Astrocyte of the spinal cord (primary cell): ENCODE measurements at regions not wholly inside any gene's neighbourhood (a gene's known extent, or its start where the extent isn't known, plus 50 kb on each side); places are given as distances from the start of the nearest gene placed in this dataset.

ENCODE experiments used
- DNase-seq: peaks from one replicate; pipeline ENCODE4 v3.0.0; 2011; ENCODE audit warnings: low read depth, low spot score
- H3K4me3 ChIP-seq: 2 replicates; pipeline ENCODE4 v1.5.1; 2011; ENCODE audit warnings: low read depth, mild to moderate bottlenecking, low read length, moderate library complexity
- in situ Hi-C: cut with HindIII; loops from 2 replicates; pipeline ENCODE4 v1.10.0; 2017; ENCODE audit warnings: low sequenced_read_pairs
- TF ChIP-seq, protein P1 (sequence below): IDR thresholded peaks from 2 replicates; pipeline ENCODE4 v1.5.1; 2012; ENCODE audit warnings: low read depth, mild to moderate bottlenecking, low read length, inconsistent platforms

DNA sequence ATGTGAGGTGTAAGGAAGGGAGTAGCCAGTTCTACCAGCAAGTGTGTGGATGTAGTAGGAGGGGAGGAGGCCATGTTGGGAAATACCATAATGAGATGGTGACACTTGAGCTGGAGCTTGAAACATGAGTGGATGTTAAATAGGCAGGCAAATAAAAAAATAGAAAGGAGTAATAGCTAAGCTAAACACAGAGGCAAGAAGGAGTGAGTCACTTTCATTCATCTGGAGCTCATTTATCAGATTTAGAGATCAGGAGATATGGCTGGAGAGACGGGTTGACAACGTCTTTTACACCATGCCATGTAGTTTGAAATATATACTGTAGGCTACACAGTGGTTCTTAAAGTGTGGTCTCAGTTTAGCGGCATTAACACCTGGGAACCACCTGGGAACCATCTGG, 390.5 kb downstream of the DIPK2A start:
- TF ChIP-seq, protein P1, sequence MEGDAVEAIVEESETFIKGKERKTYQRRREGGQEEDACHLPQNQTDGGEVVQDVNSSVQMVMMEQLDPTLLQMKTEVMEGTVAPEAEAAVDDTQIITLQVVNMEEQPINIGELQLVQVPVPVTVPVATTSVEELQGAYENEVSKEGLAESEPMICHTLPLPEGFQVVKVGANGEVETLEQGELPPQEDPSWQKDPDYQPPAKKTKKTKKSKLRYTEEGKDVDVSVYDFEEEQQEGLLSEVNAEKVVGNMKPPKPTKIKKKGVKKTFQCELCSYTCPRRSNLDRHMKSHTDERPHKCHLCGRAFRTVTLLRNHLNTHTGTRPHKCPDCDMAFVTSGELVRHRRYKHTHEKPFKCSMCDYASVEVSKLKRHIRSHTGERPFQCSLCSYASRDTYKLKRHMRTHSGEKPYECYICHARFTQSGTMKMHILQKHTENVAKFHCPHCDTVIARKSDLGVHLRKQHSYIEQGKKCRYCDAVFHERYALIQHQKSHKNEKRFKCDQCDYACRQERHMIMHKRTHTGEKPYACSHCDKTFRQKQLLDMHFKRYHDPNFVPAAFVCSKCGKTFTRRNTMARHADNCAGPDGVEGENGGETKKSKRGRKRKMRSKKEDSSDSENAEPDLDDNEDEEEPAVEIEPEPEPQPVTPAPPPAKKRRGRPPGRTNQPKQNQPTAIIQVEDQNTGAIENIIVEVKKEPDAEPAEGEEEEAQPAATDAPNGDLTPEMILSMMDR = no peak
- DNase-seq = peak; percentile 6
- in situ Hi-C loops = no loop called here
- H3K4me3 ChIP-seq = no peak overlapping the region

DNA sequence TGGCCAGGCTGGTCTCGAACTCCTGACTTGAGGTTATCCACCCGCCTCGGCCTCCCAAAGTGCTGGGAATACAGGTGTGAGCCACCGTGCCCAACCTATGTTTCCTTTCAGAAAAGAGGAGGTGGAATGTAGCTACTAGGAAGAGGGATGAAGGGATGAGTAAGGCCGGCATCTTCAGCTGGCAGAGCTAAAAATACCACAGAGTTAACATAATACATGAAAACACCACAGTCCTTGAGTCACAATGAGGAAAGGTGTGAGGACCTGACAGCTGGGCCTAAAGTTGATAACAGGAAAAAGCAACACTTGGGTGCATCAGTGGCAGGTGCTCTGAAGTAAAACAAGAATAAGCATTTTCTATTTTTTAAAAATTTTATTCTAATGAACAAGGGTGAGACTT, 392.2 kb downstream of the DIPK2A start:
- in situ Hi-C loops = no loop called here
- DNase-seq = no peak
- H3K4me3 ChIP-seq = no peak overlapping the region
- TF ChIP-seq, protein P1 = no peak

DNA sequence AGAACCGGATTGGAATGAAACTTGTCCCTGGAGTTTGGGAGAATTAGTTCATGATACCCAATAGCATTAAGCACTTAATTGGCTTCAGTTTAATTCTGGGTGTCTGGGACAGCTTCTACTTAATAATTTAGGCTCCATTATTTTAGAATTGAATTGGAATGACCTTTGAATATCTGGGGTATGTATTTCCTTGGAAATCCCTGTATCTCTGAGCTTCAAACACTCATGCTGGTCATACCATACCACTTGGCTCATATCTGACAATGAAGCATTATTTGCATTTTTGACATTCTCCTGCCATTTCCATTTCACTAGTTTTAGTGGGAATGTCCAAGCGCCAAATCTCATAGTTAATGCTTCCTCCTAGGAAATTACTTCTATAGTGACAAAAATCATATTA, 393.1 kb downstream of the DIPK2A start:
- TF ChIP-seq, protein P1 = no peak
- DNase-seq = no peak
- in situ Hi-C loops = no loop called here
- H3K4me3 ChIP-seq = no peak overlapping the region

DNA sequence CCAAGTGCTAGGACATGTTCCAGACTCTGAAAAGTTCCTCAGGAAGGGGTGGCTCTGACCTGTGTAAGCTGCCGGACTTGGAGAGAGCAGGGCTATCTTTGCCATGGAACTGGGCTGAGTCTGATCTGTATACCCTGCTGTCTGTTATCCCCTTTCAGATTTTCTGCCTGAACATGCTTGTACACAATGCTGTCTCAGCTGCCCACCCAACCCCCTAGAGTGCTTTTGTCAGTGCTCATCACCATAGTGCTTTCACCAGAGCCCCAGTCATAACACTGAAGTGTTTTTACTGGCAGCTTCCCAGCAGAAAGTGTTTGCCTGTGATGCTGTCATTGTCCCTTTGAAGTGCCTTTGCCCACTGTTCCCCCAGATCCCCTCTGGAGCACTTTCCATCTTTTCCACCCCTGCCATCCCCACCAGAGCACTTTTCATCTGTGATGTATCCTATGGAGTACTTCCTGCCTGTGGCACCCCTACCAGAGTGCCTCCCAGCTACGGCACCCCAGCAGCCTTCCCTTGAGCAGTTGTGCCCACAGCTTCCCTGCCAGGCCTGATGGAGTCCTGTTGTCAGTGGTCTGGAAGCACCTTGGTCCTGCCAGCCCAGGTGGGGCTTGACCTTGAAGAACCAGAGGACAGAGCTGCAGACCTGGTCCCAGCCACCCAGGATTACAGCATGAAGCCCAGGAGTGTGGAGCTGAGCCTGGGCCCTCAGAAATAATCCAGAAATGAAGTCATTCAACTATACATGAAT, 397.7 kb downstream of the DIPK2A start:
- no peak overlapping the region for H3K4me3 ChIP-seq
- TF ChIP-seq, protein P1 = no peak
- no peak for DNase-seq
- in situ Hi-C loops = no loop called here

DNA sequence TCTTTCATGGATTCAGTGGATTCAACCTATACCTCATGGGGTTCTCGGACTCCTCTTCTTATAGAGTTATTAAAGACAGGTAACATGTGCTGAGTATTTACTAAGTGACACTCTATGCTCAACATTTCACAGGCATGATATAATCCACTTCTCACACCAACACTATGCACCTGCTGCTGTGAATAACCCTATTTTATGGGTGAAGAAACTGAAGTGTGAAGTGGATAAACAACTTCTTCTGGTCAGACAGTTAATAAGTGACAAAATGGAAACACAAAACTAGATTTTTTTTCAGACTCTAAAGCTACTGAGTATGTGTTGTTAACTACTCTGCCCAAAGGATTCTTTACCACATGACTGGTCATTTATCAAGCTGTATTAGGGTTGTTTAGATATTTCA, 403.5 kb downstream of the DIPK2A start:
- no peak for DNase-seq
- TF ChIP-seq, protein P1 = no peak
- in situ Hi-C loops = no loop called here
- H3K4me3 ChIP-seq = no peak overlapping the region

DNA sequence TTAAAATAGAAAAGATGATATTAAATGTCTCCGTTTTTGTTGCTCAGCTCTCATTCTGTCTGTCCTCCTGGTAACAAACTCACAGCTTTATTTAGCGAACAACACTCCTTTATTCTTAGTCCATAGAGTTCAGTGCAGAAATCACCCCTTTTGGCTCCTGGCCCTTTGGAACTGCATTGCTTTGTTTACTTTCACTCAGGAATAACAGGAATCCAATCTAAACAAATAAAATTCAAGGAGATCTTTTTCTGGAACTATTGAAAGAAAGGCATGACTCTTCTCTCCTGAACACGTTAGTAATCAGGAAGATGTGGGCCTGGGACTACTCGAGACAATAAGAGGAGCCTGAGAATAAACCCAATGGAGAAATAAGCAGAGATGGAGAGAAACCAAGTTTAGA, 409.2 kb downstream of the DIPK2A start:
- no peak overlapping the region for H3K4me3 ChIP-seq
- no peak for DNase-seq
- in situ Hi-C loops = no loop called here
- TF ChIP-seq, protein P1 = no peak

DNA sequence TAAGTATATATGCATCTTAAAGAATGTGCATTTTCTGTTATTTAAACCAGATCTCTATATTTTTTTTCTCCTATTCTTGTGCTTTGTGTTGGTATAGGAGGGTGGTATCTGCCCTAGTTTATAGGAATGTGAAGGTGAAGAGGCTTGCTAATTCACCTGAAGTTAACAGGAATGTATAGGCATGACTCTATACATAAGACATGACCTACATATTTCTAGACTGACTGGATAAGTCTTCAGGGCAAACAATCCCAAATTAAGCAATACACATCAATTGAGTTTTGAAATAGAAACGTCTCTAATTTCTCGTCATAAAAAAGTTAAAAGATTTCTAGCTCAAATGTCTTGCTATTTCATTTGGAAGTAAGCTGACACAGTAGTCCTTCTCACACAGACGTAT, 410.0 kb downstream of the DIPK2A start:
- no peak overlapping the region for H3K4me3 ChIP-seq
- in situ Hi-C loops = no loop called here
- no peak for DNase-seq
- TF ChIP-seq, protein P1 = no peak
